ENCODE measurements at regions not wholly inside any gene's neighbourhood (a gene's known extent, or its start where the extent isn't known, plus 50 kb on each side); places are given as distances from the start of the nearest gene placed in this dataset.

GRCh38 chr10:88161756-88162155, 298.3 kb downstream of the PTEN start:
- Histone ChIP-seq H3K9me3 (ENCODE audit: insufficient read depth in 2 of 2, low read depth in 1 of 2, low read length in 1 of 2) (no peaks in the 10 kb centered on the region), H3K4me3 (ENCODE audit: extremely low read depth in 1 of 4, insufficient read depth in 2 of 4, low read depth in 3 of 4, low read length in 4 of 4) (no peak overlapping the region), H3K4ac (replicated peaks; ENCODE audit: insufficient read length, low read depth, low read length) (no peak overlapping the region), H3K14ac (ENCODE audit: insufficient read length) (no peak overlapping the region), H3K79me1 (ENCODE audit: low read depth, low read length) (no peaks in the 10 kb centered on the region), H2BK20ac (ENCODE audit: low read length) (no peak overlapping the region), H3K4me2 (ENCODE audit: insufficient read depth in 1 of 2, low read depth in 2 of 2, low read length in 2 of 2) (no peak overlapping the region), H3K4me1 (replicated peaks in 1 of 4; ENCODE audit: control insufficient read depth in 3 of 4, insufficient read depth in 4 of 4, low read length in 3 of 4) (peaks cover 0 to 3% (median 0%) of the 10 kb centered on the region in 4 experiments; a peak in 2 of 7 replicates), H3K27me3 (replicated peaks in 1 of 4; ENCODE audit: control insufficient read depth in 3 of 4, extremely low read depth in 1 of 4, insufficient read depth in 3 of 4, low read length in 3 of 4) (no peaks in the 10 kb centered on the region), H3K18ac (ENCODE audit: extremely low read depth, low read length) (no peak overlapping the region), H3K79me2 (ENCODE audit: control insufficient read depth in 1 of 2, insufficient read depth in 2 of 2, low read length in 2 of 2) (no peaks in the 10 kb centered on the region), H3K9ac (replicated peaks in 1 of 4; ENCODE audit: extremely low read depth in 1 of 4, low read depth in 3 of 4, low read length in 3 of 4) (no peak overlapping the region), H2BK12ac (ENCODE audit: low read depth, low read length) (no peak overlapping the region), H3K56ac (replicated peaks; ENCODE audit: insufficient read length, low read depth, low read length) (no peak overlapping the region), H4K8ac (ENCODE audit: extremely low read depth, insufficient read depth, low read length) (no peak overlapping the region), H3K23me2 (ENCODE audit: low read depth, low read length) (no peaks in the 10 kb centered on the region), H4K20me1 (replicated peaks in 1 of 2; ENCODE audit: control insufficient read depth in 1 of 2, insufficient read depth in 2 of 2, low read length in 2 of 2) (no peaks in the 10 kb centered on the region), H2BK120ac (replicated peaks; ENCODE audit: low read depth, low read length) (no peak overlapping the region), H3K27ac (ENCODE audit: low read depth, low read length) (no peak overlapping the region), H2BK5ac (ENCODE audit: low read depth, low read length) (no peak overlapping the region), H3K36me3 (ENCODE audit: control insufficient read depth in 2 of 4, insufficient read depth in 4 of 4, low read length in 3 of 4) (no peaks in the 10 kb centered on the region), H2AFZ (ENCODE audit: low read length) (no peak overlapping the region), H4K5ac (ENCODE audit: insufficient read length, low read depth, low read length) (no peak overlapping the region), H4K91ac (replicated peaks; ENCODE audit: insufficient read length, low read length) (no peak overlapping the region), H2BK15ac (ENCODE audit: low read length) (no peak overlapping the region), H3K23ac (ENCODE audit: insufficient read length) (no peak overlapping the region), H2AK5ac (ENCODE audit: low read depth, low read length) (no peak overlapping the region)
- POLR2A ChIA-PET (ENCODE audit: partially characterized antibody): no interaction called here
- FAIRE-seq (no peak), DNase-seq (ENCODE audit: low read depth in 1 of 2, low spot score in 2 of 2) (no peak)
- CTCF ChIA-PET (ENCODE audit: partially characterized antibody): no interaction called here
- TF ChIP-seq POU5F1 (IDR thresholded peaks at IDR 0.05; ENCODE audit: low read depth, low read length) (no peak), JUN (IDR thresholded peaks at IDR 0.05; ENCODE audit: low read depth, low read length) (no peak), ATF3 (IDR thresholded peaks at IDR 0.05; ENCODE audit: insufficient read depth, low read depth, low read length) (no peak), MAFK (IDR thresholded peaks at IDR 0.05; ENCODE audit: low read depth, low read length) (no peak), BCL11A (IDR thresholded peaks at IDR 0.05; ENCODE audit: low read depth in 2 of 2, low read length in 2 of 2) (no peak), CBX8 (IDR thresholded peaks at IDR 0.05; ENCODE audit: borderline replicate concordance, low read depth, low read length) (no peak), MAX (IDR thresholded peaks at IDR 0.05) (no peak), CHD2 (IDR thresholded peaks at IDR 0.05; ENCODE audit: low read length) (no peak), POLR2AphosphoS5 (IDR thresholded peaks at IDR 0.05; ENCODE audit: low read depth, low read length) (no peak), KDM1A (IDR thresholded peaks at IDR 0.05; ENCODE audit: borderline replicate concordance, low read length) (no peak), FOSL1 (IDR thresholded peaks at IDR 0.05; ENCODE audit: insufficient read depth, low read depth, low read length) (no peak), YY1 (IDR thresholded peaks at IDR 0.05; ENCODE audit: low read depth, low read length) (no peak)
- TF ChIP-seq, protein P1, sequence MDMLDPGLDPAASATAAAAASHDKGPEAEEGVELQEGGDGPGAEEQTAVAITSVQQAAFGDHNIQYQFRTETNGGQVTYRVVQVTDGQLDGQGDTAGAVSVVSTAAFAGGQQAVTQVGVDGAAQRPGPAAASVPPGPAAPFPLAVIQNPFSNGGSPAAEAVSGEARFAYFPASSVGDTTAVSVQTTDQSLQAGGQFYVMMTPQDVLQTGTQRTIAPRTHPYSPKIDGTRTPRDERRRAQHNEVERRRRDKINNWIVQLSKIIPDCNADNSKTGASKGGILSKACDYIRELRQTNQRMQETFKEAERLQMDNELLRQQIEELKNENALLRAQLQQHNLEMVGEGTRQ (IDR thresholded peaks at IDR 0.05; ENCODE audit: low read length): no peak
- 94% methylated on average over 1 of the region's 1 CpG; no CpG with 5 or more reads in 1 of the 2 experiments for WGBS, 2 experiments (ENCODE audit: extremely low coverage in 1 of 2, insufficient coverage in 1 of 2, insufficient read length in 1 of 2, insufficient replicate concordance in 2 of 2, low coverage in 1 of 2, low lambda C conversion rate in 2 of 2, missing lambda C conversion rate in 1 of 2)

Data from H1 (cell line).